ENCODE measurements at regions not wholly inside any gene's neighbourhood (a gene's known extent, or its start where the extent isn't known, plus 50 kb on each side); places are given as distances from the start of the nearest gene placed in this dataset.

DNA sequence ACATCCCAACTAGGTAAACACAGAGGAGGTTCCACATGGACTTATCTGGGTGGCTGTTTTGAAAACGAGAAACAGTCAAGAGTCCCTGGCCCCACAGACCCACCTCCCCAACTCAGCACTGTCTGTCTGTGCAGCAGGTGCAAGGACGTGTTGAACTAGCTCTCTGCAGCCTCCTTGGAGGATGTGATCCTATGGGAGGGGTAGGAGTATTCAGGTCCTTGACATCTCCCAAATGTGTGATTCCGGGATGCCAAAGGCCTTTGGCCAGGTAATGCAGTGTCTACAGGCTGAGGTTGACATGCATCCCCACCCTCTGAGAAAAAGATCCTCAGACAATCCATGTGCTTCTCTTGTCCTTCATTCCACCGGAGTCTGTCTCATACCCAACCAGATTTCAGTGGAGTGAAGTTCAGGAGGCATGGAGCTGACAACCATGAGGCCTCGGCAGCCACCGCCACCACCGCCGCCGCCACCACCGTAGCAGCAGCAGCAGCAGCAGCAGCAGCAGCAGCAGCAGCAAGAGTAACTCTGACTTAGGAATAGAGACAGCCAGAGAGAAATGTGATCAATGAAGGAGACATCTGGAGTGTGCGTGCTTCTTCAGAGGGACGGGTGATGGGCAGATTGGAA is 151.6 kb upstream of the CAMK1G start:
- DNase-seq (ENCODE audit: low read depth in 2 of 2, low spot score in 1 of 2), result no peak

- DNase-seq (ENCODE audit: low read depth in 2 of 2, low spot score in 1 of 2), result no peak
These were observed 151.1 kb upstream of the CAMK1G start for GRCh38 chr1:209432443-209432825.

DNA sequence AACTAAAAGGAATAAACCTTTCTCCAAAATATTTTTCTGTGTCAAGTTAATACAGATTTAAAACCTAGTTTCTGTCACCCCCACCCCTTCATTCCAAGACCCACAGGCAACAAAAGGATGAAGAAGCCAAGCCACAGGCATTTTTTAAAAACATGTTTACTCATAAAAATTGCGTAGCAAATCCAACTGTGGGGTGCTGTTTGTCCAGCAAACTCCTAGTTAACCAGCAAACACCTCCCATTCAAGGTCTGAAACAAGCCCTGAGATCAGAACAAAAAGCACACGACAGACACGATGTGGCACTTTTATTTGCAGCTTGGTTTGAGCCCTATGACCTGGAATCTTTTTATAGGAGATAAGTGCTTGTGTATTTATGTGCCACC is 149.9 kb upstream of the CAMK1G start:
- DNase-seq (ENCODE audit: low read depth in 2 of 2, low spot score in 1 of 2), result no peak

- no peak for DNase-seq (ENCODE audit: low read depth in 2 of 2, low spot score in 1 of 2)
These were observed 149.4 kb upstream of the CAMK1G start for GRCh38 chr1:209434066-209434465.

GRCh38 chr1:209434631-209435217 is 148.8 kb upstream of the CAMK1G start:
- DNase-seq (ENCODE audit: low read depth in 2 of 2, low spot score in 1 of 2), result no peak

GRCh38 chr1:209435654-209436566 is 147.6 kb upstream of the CAMK1G start:
- no peak for DNase-seq (ENCODE audit: low read depth in 2 of 2, low spot score in 1 of 2)

DNA sequence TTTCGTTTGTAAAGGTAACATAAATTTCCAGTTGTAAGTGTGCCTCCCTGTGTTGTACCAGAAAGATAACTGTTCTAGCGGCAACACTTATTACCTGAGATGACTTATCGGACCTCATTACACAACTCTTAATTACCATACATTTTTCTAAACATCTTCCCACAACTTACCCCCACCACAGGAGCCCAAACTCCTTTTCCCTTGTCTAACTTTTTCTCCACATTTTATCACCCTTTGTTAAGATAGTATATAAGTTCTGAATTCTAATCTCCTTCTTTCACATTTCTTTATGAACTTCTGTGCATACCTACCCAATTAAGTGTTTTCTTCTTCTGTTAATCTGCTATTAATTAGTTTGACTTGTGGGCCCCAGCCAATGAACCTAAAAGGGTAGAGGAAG is 143.7 kb upstream of the CAMK1G start:
- DNase-seq (ENCODE audit: low read depth in 2 of 2, low spot score in 1 of 2), result no peak

DNA sequence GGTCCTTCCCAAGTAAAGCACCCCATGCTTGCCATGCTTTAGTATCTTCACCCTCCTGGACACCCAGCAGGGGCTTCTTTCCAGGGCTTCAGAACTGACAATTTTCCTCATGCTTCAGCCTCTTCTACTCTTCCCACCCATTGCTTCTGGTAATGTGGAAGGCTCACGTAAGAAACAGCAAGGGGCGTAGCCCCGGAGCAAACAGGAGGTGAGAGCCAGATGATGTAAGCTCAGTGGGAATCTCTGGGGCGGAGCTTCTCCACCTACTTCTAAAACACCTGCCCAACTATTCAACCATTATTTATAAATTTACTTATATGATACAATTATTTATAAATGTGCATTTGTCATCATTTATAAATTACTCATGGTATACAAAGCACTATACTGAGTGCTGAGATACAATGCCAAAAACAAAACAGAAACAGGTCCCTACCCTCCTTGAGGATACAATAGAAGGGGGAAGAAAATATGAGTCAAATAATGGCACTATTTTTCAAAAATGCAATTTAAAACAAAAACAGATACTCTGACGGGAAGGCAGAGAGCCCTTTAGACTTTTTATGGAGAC is 140.1 kb upstream of the CAMK1G start:
- no peak for DNase-seq (ENCODE audit: low read depth in 2 of 2, low spot score in 1 of 2)

DNA sequence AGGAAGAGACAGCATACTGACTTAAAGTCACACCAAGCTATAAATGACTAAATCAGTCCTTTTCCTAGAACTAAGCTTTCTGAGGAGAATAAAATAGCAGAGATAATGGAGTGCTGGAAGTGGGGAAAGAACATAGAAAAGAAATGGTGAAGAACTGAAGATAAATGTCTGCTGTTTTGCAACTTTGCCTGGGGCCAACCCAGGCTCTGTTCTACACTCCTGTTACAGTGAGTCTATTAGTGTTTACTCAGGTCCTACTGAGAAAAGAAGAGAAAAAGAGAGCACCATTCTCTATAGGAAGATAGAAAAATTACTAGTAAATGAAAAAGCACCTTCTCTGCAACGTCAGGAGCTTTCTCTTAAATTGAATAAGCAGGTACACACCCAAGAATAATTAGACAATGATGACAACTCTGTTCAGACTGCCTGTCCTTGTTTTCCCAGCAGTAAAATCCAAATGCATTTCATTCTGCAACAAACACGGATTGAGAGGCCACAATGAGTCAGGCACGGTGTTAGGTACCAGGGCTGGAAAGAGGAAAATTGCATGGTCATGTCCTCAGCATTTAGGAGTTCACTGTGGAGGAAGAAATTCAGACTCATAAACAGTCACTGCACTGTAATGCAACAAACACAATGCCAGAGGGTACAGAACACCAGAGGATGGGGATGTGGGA is 139.4 kb upstream of the CAMK1G start:
- no peak for DNase-seq (ENCODE audit: low read depth in 2 of 2, low spot score in 1 of 2)

GRCh38 chr1:209444961-209445360 is 138.6 kb upstream of the CAMK1G start:
- no peak for DNase-seq (ENCODE audit: low read depth in 2 of 2, low spot score in 1 of 2)

GRCh38 chr1:209445576-209445975 is 137.9 kb upstream of the CAMK1G start:
- no peak for DNase-seq (ENCODE audit: low read depth in 2 of 2, low spot score in 1 of 2)

DNA sequence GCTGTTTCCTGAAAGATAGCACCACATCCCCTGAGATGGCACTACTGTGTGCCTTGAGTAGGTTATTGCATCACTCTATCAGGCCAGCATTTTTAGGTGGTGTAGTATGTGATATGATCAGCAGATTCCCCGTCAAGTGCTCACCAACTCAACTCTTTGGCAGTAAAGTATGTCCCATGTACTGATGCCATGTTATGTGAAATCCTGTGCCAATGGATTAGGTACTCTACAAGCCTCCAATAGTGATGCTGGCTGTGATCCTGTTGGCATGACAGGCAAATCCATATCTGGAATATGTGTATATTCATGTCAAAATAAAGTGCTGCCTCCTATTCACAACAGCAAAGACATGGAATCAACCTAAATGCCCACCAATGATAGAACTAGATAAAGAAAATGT is 137.2 kb upstream of the CAMK1G start:
- DNase-seq (ENCODE audit: low read depth in 2 of 2, low spot score in 1 of 2), result no peak

DNA sequence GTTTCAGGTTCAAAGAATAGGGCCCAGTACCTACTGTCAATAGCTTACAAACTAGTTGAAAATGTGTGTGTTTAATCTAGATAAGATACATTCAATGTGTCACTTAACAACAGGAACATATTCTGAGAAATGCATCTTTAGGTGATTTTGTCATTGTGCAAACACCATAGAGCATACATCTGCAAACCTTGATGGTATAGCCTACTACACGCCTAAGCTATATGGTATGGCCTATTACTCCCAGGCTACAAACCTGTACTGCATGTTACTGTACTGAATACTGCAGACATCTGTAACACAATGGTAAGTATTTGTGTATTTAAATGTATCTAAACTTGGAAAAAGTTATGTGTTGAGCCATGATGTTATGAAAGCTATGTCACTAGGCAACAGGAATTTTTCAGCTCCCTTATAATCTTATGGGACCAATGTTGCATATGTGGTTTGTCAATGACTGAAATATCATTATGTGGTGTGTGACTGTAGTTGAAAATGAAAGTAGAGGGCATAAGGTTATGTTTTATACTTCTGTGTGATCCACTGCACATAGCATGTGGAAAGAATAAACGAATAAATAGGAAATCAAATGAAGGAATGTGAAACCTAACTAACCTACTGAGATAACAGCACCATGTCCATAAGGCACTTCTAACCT is 129.0 kb upstream of the CAMK1G start:
- DNase-seq (ENCODE audit: low read depth in 2 of 2, low spot score in 1 of 2), result no peak

- DNase-seq (ENCODE audit: low read depth in 2 of 2, low spot score in 1 of 2), result no peak
These were observed 128.4 kb upstream of the CAMK1G start for GRCh38 chr1:209455145-209455544.

DNA sequence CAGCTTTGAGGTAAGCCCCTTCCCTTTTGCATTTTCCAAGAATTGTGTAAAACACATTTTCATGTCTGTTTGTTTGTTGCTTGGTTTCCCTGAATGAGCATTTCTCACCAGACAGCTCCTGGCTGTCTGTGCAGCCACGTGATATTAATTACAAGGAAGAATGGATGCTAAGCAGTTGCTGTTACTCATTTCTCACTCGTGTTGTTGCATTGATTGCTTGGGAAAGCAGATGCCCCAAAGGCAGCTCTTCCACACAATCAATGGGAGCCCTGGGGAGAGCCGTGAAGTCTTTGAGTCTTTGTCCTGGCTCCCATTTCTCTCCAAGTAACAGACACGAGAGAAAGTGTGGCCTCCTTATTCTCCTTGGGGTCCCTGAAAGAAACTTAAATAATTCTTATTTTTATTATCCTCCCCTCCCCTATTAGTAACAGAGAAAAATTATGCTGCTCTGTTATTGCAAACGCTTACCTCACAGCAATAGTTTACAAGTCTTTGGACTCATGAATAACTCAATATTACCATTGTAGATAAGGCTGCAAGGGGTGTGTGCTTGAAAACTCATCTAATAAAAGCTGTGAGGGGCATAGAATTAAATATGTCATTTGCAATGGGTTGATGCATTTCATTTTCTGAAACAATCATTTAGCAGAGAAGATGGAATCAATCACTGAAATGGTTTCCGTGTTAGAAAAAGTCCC is 127.7 kb upstream of the CAMK1G start:
- DNase-seq (ENCODE audit: low read depth in 2 of 2, low spot score in 1 of 2), result no peak

DNA sequence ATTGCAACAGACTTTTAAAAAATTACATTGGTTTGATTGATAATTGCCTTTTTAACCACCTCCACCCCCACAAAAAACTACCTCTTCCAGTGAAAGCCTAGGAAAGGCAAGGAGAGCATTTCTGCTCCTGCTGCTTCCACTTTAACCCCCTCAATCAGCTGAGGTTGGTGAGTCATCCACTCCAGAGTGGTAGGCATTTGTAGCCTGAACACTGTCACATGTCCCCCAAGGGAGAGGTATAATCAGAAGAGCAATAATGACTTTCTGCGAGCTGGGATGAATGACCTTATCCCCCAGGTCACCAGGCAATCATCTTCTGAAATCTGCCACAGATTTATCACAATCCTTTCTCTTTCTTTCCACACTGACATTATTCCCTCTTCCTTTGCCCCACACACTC is 126.6 kb upstream of the CAMK1G start:
- no peak for DNase-seq (ENCODE audit: low read depth in 2 of 2, low spot score in 1 of 2)

- DNase-seq (ENCODE audit: low read depth in 2 of 2, low spot score in 1 of 2), result no peak
These were observed 126.0 kb upstream of the CAMK1G start for GRCh38 chr1:209457401-209458125.

GRCh38 chr1:209458921-209459320 is 124.6 kb upstream of the CAMK1G start:
- no peak for DNase-seq (ENCODE audit: low read depth in 2 of 2, low spot score in 1 of 2)

- no peak for DNase-seq (ENCODE audit: low read depth in 2 of 2, low spot score in 1 of 2)
These were observed 122.3 kb upstream of the CAMK1G start for GRCh38 chr1:209461168-209461567.

DNA sequence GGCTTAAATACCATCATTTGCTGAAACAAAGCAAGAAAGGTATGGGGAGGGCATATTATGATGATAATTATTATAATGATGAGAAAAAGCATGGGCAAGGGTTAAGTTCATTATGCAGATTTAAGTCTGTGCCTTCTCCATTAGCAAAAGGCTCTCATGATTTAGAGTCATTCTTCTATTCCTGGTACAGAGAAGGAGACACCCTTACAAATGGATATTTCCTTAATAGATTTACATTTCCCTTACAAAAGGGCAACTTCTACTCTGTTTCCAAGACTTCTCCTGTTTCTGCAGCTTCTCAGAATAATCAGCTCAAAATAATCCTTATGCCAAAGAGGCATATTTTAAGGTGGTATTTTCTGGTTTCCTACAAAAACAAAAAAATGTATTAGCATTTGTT is 121.1 kb upstream of the CAMK1G start:
- no peak for DNase-seq (ENCODE audit: low read depth in 2 of 2, low spot score in 1 of 2)
